Effector memory CD8-positive, alpha-beta T cell (primary cell): ENCODE measurements at regions not wholly inside any gene's neighbourhood (a gene's known extent, or its start where the extent isn't known, plus 50 kb on each side); places are given as distances from the start of the nearest gene placed in this dataset.

ENCODE experiments used
- ATAC-seq: fragments of 150-1000 bp; cut with Tn5 transposase; replicated peaks from 2 replicates; pipeline ENCODE4 v1.10.0; 2021; ENCODE audit warnings: mild to moderate bottlenecking, moderate library complexity
- DNase-seq, 3 experiments: peaks; one replicate each; pipeline ENCODE4 v3.0.0; 2021
- H3K27ac Mint-ChIP-seq, 2 donors: one replicate each; pipeline ENCODE4 v1.8.0; 2022; ENCODE audit warnings: mild to moderate bottlenecking in 2 of 2, mixed read lengths in 2 of 2, moderate library complexity in 2 of 2
- H3K27me3 Mint-ChIP-seq, 2 donors: one replicate each; pipeline ENCODE4 v1.8.0; 2022; ENCODE audit warnings: mixed read lengths in 2 of 2
- H3K36me3 Mint-ChIP-seq: one replicate; pipeline ENCODE4 v1.8.0; 2022; ENCODE audit warnings: mild to moderate bottlenecking, moderate library complexity, mixed read lengths; ENCODE audit not compliant: insufficient read depth
- H3K4me1 Mint-ChIP-seq, 2 donors: one replicate each; pipeline ENCODE4 v1.8.0; 2022; ENCODE audit warnings: low read depth in 2 of 2, mixed read lengths in 2 of 2
- H3K4me3 Mint-ChIP-seq, 2 donors: one replicate each; pipeline ENCODE4 v1.8.0; 2022; ENCODE audit warnings: mild to moderate bottlenecking in 2 of 2, mixed read lengths in 2 of 2, moderate library complexity in 2 of 2
- H3K9me3 Mint-ChIP-seq, 2 donors: one replicate each; pipeline ENCODE4 v1.8.0; 2022; ENCODE audit warnings: mixed read lengths in 2 of 2

DNA sequence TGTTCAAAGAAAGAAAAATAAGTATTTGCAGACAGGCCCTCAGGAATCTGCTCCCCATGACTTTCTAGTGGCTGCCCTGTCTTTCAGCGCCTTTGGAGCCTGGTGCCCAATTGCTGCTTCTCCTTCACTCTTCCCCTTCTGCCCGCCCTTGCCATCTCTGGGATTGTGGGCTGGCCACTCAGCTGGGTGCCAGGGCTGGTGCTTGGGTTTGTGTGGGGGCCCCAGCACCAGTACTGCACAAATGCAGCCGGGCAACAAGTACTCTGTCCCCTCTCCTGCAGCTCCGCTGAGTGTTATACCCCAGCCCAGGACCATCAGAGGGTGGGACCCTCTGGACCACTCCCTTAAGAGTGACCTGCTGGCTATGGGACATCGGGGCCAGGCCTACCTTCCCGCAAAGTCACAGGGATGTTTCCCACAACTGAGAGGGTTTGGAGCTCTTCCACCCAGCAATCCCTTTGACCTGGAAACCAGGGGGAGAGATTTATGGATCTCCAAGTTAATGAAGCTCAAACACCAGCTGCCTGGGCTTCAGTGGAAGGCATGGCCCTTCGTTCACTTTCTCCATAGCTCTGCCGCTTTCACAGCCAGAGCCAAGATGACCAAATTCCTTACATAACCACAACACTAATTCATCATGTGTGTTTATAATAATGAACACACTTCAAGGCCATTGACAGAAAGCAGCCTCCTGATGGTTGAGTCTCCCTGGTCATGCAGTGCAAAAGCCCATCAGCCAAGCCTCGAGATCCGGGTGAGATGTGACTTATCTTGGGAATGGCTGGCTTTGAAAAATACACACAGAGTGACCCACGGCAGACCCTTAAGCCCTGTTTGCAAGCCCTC, 313.9 kb upstream of the ZNF32 start:
- no peak for ATAC-seq
- DNase-seq: no peak
- no peaks in the 10 kb centered on the region for H3K9me3 Mint-ChIP-seq
- peaks cover 24 to 33% of the 10 kb centered on the region in 2 donors for H3K27me3 Mint-ChIP-seq
- no peak overlapping the region for H3K27ac Mint-ChIP-seq
- no peak overlapping the region for H3K4me3 Mint-ChIP-seq
- no peaks in the 10 kb centered on the region for H3K4me1 Mint-ChIP-seq
- no peaks in the 10 kb centered on the region for H3K36me3 Mint-ChIP-seq

DNA sequence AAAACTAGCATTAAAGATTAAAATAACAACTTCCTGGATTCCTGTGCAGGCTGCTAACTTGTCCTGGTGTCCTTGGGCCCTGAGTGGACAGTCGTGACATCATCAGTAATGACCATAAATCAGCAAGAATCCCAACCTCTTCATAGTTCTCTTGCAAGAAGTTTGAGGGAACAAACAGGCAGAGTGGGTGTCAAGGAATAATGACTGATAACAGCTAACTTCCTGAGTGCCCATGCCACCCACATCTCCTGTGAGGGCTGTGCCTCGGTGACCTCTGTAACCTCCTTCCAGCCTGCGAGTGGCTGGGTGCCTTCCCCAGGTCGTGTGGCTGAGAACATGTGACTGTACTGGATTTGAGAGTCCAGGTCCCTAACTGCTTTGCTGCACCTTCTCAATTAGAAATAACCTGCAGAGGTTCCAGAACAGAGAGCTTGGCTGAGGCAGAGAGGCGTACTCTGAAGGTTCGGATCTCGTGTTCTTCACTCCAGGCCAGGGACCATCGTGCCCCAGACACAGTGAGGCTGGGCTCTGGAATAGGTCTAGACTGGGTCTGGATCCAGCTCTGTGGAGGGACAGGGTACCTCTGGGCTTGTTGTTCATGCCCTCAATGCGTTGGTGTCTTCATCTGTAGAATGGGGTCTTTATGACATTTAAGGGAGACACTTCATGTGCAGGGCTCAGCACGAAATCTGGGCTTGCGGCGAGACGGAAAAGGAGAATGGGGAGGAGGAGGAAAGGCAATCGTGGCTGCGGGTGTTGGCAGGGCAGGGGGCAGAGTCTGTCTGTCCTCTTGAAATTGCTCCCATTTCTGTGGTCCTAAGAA, 313.1 kb upstream of the ZNF32 start:
- DNase-seq (no peak), ATAC-seq (no peak)
- no peak overlapping the region for H3K4me3 Mint-ChIP-seq
- H3K27ac Mint-ChIP-seq: no peak overlapping the region
- H3K4me1 Mint-ChIP-seq: no peaks in the 10 kb centered on the region
- no peaks in the 10 kb centered on the region for H3K36me3 Mint-ChIP-seq
- no peaks in the 10 kb centered on the region for H3K9me3 Mint-ChIP-seq
- H3K27me3 Mint-ChIP-seq: peaks cover 24 to 41% of the 10 kb centered on the region in 2 donors

DNA sequence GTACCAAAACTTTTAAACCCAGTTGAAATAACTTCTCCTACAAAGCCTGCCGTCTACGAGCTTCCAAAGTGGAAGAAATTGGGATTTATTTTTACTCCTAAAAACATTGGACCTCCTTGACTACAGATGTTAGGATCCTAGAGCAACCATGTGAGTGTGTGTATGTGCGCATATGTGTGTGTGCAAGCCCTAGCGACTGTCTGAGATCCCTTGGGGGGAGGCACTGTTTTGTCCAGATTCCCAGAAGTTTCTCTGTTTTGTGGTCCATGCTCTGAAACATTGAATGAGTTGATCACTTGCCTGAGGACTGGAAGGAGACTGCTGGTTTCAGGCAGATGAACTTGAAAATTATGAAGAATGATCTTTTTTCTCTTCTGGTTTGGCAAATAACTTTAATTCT, 312.3 kb upstream of the ZNF32 start:
- Mint-ChIP-seq H3K4me1 (no peaks in the 10 kb centered on the region), H3K27ac (no peak overlapping the region), H3K4me3 (no peak overlapping the region), H3K27me3 (peaks cover 24 to 44% of the 10 kb centered on the region in 2 donors), H3K36me3 (no peaks in the 10 kb centered on the region), H3K9me3 (no peaks in the 10 kb centered on the region)
- DNase-seq (no peak), ATAC-seq (no peak)

DNA sequence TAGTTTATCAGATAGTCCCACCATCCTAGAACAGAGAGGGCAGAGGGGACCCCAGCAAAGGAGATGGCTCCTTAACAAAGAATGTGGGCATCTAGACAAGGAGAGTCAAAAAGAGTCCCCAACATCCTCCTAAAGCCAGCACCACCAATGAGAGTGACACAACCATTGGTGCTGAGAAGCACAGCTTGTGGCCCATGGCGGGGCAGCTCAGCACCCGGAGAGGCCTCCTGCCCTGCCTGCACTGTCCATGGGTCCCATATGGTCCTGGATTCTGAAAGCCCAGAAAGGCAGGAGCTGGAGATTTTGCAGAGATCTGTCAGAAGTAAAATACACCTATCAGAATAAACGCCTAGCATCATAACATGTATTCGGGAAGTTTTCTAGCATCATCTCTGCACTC, 311.8 kb upstream of the ZNF32 start:
- H3K9me3 Mint-ChIP-seq: no peaks in the 10 kb centered on the region
- no peaks in the 10 kb centered on the region for H3K36me3 Mint-ChIP-seq
- H3K4me1 Mint-ChIP-seq: no peaks in the 10 kb centered on the region
- peaks cover 24 to 44% of the 10 kb centered on the region in 2 donors for H3K27me3 Mint-ChIP-seq
- no peak overlapping the region for H3K27ac Mint-ChIP-seq
- no peak overlapping the region for H3K4me3 Mint-ChIP-seq
- ATAC-seq (no peak), DNase-seq (no peak)

DNA sequence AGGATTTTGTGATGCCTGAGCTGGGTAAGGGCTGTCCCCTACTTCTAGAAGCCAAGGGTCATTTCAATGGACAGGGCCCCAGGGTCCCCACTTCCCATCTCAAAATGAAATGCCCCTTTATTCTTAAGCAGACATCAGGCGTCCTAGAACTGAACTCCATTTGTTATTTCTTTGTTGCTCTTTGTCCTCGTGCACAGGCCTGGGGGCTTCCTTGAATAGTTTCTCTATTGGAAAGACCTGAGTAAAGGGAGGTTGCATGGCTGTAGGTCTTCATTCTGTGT, 311.4 kb upstream of the ZNF32 start:
- DNase-seq (no peak), ATAC-seq (no peak)
- Mint-ChIP-seq H3K27me3 (peaks cover 24 to 44% of the 10 kb centered on the region in 2 donors), H3K36me3 (no peaks in the 10 kb centered on the region), H3K9me3 (no peaks in the 10 kb centered on the region), H3K4me3 (no peak overlapping the region), H3K27ac (no peak overlapping the region), H3K4me1 (no peaks in the 10 kb centered on the region)

DNA sequence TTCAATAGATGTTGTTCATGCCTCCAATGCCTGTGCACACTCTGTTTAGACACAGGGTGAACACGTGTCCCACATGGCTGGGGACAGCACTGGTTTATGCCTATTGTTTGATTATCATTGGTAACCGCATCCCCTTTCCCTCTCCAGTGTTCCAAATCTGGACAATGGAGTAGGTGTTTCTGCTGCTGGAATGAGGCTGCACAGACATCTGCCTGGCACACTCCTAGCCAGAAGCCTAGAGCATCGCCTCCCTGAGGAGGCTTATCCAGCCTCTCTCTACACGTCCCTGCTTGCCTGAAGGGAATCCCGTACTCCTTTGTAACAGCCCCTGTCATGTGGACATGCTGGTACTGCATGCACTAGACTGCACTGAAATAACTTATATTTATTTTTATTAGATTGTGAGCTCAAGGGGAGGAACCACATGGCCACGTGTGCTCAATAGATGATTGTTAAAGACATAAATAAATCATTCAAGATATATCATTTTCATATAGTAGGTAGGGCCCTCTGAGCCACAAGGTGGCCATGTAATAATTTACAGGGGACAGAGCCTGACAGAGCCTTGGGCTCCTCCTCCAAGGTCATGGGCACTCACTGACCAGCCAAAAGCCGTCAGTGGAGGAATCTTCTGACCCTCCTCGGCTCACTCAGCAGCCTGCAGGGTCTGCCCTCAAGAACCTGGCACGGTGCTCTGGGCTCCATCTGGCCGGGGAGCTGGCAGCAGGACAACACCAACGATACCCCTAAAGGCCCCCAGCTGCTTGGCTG, 310.9 kb upstream of the ZNF32 start:
- Mint-ChIP-seq H3K9me3 (no peaks in the 10 kb centered on the region), H3K27me3 (peaks cover 25 to 44% of the 10 kb centered on the region in 2 donors), H3K27ac (no peak overlapping the region), H3K36me3 (no peaks in the 10 kb centered on the region), H3K4me1 (no peaks in the 10 kb centered on the region), H3K4me3 (no peak overlapping the region)
- no peak for DNase-seq
- no peak for ATAC-seq

DNA sequence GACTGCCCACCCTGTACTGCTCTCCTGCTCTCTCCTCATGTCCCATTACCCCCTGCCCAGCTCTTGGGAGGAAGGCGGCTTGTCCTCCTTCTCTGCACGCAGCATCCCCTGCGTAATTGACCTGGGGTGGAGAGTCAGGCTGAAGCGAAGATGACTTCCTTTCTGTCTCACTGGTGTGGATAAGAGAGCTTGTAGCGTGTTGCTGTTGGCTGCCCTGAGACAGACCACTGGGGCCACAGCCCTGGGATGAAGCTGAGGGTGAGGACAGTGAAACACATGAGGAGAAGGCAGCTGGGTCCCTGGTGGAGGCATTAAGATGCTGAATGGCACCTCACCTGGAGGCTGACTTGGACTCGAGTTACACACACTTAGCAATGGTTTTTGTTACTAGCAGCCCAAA, 310.3 kb upstream of the ZNF32 start:
- Mint-ChIP-seq H3K27me3 (peaks cover 27 to 44% of the 10 kb centered on the region in 2 donors), H3K9me3 (no peaks in the 10 kb centered on the region), H3K36me3 (no peaks in the 10 kb centered on the region), H3K4me3 (no peak overlapping the region), H3K27ac (no peak overlapping the region), H3K4me1 (no peaks in the 10 kb centered on the region)
- no peak for DNase-seq
- ATAC-seq: no peak

DNA sequence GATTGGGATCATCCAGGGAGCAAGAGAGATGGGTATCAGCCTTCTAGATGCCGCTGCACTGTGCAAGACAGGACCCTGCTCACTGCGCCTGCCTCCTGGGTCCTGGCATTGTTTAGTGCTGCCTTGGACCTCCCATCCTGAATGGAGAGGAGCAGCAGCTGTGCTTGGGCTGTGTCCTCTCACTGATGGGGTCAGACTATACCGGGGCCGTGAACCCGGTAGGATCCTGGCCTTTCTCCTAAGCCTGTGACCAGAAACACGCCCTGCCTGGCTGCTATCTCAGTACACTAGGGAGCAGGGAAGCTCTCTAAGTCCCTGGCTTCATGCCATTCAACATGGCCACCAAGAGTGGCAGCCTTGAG, 309.4 kb upstream of the ZNF32 start:
- Mint-ChIP-seq H3K27me3 (peaks cover 32 to 52% of the 10 kb centered on the region in 2 donors), H3K4me3 (no peak overlapping the region), H3K36me3 (no peaks in the 10 kb centered on the region), H3K27ac (no peak overlapping the region), H3K9me3 (no peaks in the 10 kb centered on the region), H3K4me1 (no peaks in the 10 kb centered on the region)
- no peak for ATAC-seq
- DNase-seq: no peak

DNA sequence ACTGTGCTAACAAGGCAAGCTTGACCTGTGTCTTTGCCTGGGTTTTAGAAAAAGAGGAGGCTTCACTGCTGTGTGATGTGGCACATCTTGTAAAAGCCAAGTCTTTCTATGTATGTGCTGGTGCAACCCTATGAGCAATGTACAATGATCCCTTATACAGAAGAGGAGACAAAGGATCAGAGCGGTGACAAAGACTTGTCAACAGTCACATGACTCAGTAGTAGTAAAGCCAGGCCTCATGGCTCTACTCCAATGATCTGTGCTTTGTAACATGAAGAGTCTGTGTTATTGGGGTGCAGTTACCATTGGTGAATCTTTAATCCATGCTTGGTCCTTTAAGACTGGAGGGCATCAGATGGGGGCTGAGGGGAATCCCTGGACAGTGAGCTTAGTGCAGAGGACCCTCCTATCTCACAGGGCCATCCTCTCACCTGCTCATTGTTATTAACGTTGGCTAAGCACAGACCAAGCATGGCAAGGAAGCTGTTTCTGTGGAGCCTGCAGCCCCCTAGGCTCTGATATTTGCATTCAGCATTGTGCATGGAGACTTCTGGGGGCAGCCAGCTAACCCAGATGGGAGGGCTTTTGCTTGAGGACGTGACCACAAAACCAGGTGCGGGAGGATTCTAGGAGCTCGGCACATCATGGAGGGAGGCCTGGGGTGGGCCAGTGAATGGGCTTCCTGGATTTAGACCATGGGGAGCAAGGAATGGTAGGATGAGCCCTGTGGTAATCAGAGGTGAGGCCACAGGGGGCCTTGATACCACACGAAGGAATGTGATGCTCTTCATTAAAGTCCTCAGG, 308.8 kb upstream of the ZNF32 start:
- Mint-ChIP-seq H3K36me3 (no peaks in the 10 kb centered on the region), H3K4me3 (no peak overlapping the region), H3K9me3 (no peaks in the 10 kb centered on the region), H3K27ac (no peak overlapping the region), H3K4me1 (no peaks in the 10 kb centered on the region), H3K27me3 (peaks cover 34 to 57% of the 10 kb centered on the region in 2 donors)
- ATAC-seq (no peak), DNase-seq (no peak)

DNA sequence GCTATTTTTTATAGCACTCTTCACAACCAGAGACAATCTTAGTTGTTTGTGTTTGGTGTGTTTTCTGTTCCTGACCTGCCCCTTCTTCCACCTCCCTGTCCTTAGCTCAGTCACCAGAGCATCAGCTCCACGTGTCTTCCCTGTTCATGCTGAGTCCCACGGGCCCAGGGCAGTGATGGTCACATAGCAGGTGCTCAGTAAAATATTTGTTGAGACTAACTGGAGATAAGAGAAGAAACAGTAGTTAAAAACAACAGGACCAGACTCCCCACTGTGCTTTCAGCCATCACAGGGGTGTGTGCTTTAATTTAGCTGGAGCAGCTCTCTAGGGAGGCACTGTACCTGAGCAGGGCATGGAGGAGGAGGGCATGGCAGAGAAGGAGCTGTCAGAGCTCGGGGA, 307.3 kb upstream of the ZNF32 start:
- Mint-ChIP-seq H3K36me3 (no peaks in the 10 kb centered on the region), H3K4me1 (no peaks in the 10 kb centered on the region), H3K27me3 (peaks cover 35 to 58% of the 10 kb centered on the region in 2 donors), H3K4me3 (no peak overlapping the region), H3K27ac (no peak overlapping the region), H3K9me3 (no peaks in the 10 kb centered on the region)
- DNase-seq (no peak), ATAC-seq (no peak)

DNA sequence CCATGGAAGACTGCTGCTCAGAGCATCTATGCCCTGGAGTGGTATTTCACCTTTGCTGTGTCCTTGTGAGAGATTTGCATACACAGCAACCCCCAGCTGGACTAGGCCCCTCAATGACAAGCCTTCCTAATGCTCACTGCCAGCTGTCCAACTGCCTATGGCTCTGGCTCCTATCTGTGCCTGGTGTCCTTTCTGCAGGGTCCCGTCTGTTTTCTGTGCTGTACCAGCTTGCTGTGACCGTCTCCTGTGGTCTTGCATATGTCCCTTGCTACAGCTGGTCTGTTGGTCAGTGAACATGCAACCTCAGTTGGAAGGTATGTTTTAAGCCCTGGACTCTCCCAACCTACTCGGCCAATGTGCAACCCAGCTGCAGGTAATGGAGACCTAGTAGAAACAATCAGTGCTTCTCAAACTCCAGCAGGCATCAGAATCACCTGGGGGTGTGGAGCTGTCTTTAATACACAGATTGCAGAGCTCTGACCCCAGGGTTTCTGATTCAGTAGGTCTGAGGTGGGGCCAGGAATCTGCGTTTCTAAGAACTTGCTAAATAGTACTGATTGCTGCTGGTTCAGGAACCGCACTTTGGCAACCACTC, 306.4 kb upstream of the ZNF32 start:
- peaks cover 37 to 58% of the 10 kb centered on the region in 2 donors for H3K27me3 Mint-ChIP-seq
- DNase-seq: no peak

DNA sequence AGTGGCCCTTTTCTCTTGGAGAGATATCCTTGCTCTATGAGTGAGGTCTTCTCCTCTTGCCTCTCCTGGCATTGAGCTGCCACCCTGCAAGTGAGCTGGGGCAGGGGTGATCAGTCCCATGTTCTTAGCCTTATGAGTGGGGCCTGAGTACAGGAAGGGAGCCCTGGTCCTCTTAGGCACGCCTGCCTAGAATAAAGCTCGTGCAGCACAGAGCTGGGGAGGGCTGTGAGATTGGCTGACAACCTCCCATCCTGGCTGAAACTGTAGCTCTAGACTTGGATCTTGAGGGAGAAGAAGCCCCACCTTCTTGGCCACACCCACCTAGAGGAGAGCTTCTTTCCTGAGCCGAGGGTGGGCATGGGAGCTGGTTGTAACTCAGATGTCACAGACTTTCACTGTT, 305.0 kb upstream of the ZNF32 start:
- H3K4me3 Mint-ChIP-seq: no peak overlapping the region
- no peaks in the 10 kb centered on the region for H3K9me3 Mint-ChIP-seq
- ATAC-seq (no peak), DNase-seq (no peak)
- no peaks in the 10 kb centered on the region for H3K36me3 Mint-ChIP-seq
- no peaks in the 10 kb centered on the region for H3K4me1 Mint-ChIP-seq
- peaks cover 37 to 58% of the 10 kb centered on the region in 2 donors for H3K27me3 Mint-ChIP-seq
- H3K27ac Mint-ChIP-seq: no peak overlapping the region

More for the DNA sequence above, 306.4 kb upstream of the ZNF32 start:
- Mint-ChIP-seq H3K36me3 (no peaks in the 10 kb centered on the region), H3K9me3 (no peaks in the 10 kb centered on the region), H3K4me3 (no peak overlapping the region), H3K27ac (no peak overlapping the region), H3K4me1 (no peaks in the 10 kb centered on the region)
- no peak for ATAC-seq

DNA sequence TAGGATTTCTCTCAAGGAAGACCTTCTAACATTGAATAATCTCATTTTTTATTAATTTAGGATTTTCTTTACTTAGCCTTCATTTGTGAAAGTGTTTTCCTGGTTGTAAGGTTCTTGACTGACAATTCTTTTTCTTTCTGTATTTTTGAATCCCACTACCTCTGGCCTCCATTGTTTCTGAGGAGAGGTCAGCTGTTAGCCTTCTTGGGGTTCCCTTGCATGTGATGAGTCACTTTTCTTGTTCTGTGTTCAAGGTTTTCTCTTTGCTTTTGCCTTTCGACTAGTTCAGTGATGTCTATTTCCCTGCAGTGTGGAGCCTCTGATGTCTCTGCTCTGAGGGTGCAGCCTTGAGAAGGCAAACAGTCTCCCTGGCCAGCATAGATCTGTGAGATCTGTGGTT, 304.1 kb upstream of the ZNF32 start:
- no peak for DNase-seq

More for the DNA sequence above, 304.1 kb upstream of the ZNF32 start:
- Mint-ChIP-seq H3K9me3 (no peaks in the 10 kb centered on the region), H3K27me3 (peaks cover 37 to 54% of the 10 kb centered on the region in 2 donors), H3K36me3 (no peaks in the 10 kb centered on the region), H3K27ac (no peak overlapping the region), H3K4me3 (no peak overlapping the region), H3K4me1 (no peaks in the 10 kb centered on the region)
- no peak for ATAC-seq
